NCI-H524 (cell line): ENCODE measurements at regions not wholly inside any gene's neighbourhood (a gene's known extent, or its start where the extent isn't known, plus 50 kb on each side); places are given as distances from the start of the nearest gene placed in this dataset.

Experiments
- DNase-seq, 2 experiments: peaks; one replicate each; lab custom pipeline; 2025; lab: John Stamatoyannopoulos, UW

- DNase-seq, result no peak
Measured at GRCh38 chr15:87805117-87805820, 451.3 kb downstream of the NTRK3 start.

DNA sequence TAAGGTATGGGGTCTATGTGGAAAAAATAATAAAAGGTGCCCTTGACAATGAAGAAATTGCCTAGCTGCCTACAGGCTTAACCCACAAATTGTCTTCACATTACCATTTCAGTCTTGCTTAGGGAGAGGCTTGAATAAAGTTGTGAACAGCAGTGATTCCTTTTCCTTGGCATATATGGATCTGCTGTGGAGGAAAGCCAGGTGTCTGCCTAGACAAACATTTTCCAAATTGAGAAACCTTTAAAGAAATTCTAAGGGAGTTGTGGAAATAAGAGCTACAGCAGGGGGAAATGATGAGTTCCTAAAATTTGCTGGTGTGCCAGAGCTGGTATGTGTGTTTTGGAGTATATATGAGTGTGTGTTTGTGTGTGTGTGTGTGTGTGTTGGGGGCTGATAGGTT, 452.1 kb downstream of the NTRK3 start:
- DNase-seq, result no peak

GRCh38 chr15:87799838-87800237, 456.7 kb downstream of the NTRK3 start:
- DNase-seq, result no peak

GRCh38 chr15:87799428-87799827, 457.1 kb downstream of the NTRK3 start:
- no peak for DNase-seq

GRCh38 chr15:87793725-87794124, 462.8 kb downstream of the NTRK3 start:
- no peak for DNase-seq

DNA sequence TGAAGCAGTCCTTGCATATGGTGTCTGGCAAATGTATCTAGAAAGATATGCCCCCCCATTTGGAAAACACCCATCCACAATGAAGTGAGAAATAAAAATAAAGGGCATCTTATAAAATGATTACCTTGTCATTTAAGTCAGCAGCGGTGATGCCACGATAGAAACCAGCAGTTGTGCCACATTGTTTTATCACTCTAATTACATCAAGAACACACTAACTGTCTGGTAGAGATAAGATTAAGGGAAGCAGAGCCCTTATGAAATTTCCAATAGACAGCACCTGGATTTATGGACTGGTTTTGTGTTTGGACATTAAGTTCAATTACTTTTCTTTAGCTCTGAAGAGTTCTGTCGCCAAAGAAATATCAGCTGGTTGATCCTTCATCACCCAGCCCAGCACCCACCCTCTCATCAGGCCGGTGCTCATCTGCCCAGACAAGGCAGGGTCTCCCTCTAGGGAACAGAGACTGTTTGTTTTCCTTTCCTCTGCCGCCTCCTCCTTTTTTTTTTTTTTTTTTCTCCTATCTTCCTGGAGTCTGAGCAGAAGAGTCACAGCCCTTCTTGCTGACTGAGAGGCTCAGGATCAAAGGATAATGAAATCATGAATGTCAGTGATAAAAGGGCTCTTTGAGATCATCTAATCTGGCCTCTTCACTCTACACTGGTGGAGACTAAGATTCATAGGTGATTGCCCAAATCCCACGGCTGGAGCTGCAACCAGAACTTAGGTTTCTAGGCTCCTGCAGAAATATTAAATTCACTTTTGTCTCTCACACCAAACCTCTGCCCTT, 464.1 kb downstream of the NTRK3 start:
- DNase-seq, result no peak

DNA sequence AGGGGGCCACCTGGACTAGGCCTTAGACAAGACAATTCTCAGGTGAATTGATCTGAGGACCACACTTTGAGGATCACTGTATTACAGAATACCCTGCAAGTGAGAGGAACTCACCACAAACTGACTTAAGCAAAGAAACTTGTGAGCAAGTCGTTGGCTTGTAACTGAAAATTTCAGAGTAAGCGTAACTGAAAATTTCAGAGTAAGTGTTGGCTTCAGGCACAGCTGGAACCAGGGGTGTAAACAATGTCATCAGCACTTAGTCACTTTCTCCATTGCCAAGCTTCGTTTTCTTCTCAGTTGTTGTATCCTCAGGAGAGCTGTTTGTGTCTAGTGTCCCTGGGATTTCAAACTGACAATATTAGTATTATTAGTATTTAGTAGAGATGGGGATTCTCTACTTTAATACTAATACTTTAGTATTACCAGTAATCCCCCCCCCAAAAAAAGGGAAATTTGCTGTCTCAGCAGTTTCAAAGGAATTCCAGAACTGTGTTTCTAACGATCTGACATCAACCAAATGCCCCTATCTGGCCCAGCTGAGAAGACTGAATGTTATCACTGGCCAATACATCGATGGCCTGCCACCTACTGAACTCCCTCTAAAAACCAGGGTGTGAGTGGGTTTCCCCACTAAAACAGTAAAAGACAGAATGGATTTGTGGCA, 474.4 kb downstream of the NTRK3 start:
- DNase-seq, result no peak

- DNase-seq, result no peak
Measured at GRCh38 chr15:87779746-87780145, 476.8 kb downstream of the NTRK3 start.

DNA sequence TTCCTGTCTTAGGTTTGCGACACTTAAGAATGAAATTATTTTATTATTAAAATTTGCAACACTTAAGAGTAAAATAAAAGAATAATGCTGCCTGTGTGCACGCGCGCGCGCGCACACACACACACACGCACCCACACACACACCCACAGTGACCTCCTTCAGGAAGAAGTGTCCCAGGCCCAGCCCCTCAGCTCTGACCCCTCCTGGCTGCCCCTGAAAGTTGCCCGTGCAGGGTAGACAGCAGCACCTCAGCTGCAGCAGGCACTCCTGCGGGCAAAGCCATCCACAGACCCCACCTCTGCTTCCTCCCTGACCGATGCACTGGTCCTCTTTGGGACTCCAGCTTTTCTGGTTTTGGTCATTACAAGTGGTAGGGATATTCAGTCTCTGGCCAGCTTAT, 478.2 kb downstream of the NTRK3 start:
- DNase-seq, result no peak

- DNase-seq, result no peak
Measured at GRCh38 chr15:87777054-87777561, 479.4 kb downstream of the NTRK3 start.

DNA sequence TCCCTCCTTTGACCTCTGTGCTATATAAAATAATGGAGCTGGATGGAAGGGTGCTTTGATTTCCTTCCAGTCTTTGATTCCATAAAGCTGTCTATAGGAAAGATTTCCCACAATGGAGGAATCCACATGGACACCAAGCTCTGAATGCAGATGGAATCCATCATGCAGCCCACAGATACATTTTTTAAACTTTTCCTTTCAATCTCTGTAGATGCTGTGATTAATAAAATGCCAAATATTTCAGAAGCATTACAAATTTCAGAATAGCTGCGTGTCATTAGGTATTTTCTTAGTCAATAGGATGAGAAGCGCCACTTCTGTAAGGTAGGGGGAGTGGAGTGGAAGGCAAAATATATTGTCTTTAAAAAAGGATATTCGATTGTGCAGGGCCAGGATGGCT, 489.0 kb downstream of the NTRK3 start:
- DNase-seq, result no peak

DNA sequence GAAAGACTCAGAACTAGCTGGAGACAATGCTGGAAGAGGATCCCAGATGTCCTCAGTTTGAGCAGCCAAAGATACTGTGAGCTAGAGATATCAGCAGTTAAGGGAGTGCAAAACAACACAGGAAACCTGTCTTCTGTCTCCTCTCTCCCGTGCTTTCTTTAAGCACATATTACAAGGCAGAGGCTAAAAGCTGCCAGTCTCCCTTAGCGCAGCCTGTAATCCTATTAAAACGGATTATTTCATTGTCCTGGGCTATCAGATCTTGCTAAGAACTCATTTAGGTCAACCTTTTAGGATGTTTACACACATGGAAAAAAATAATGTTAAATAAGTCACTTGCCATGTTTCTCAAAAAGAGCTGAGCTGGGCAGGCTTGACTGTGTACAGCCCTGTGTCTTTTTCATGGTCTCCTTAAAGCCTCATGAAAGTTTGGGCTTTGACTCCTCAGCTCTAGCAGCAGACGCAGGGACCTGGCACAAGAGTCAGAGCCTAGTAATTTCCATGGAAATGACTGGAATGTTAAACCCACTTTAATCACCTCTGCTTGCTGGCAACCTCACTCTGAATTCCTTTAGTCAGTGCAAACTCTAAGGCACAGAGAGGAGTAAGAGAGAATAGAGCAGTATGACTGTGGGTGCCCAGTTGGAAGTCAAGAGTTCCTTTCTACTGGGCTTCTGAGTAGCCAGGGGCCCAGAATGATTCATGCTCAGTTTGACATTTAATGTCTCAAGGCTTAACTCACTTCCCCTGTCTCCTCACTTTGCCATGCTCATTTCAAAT, 491.9 kb downstream of the NTRK3 start:
- peak; percentile 60 to 86 for DNase-seq

DNA sequence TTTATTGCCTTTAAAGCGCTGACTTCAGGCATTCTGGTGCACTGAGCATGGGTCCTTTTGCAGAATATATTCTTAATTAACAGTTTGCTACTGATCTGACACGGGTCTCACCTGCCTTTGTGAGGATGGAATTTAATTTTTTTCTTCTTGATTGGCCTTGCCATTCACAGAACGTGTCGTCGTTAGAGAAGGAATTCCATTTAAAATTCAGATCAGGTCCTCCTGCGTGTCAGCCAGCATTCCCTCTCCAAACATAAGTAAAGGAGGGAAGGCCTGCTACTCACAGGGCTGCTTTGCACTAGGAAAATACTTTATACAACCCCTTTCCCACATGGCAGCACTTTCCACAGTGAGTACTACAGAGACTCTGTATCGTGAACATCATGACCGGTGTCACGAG, 492.7 kb downstream of the NTRK3 start:
- DNase-seq, result no peak

DNA sequence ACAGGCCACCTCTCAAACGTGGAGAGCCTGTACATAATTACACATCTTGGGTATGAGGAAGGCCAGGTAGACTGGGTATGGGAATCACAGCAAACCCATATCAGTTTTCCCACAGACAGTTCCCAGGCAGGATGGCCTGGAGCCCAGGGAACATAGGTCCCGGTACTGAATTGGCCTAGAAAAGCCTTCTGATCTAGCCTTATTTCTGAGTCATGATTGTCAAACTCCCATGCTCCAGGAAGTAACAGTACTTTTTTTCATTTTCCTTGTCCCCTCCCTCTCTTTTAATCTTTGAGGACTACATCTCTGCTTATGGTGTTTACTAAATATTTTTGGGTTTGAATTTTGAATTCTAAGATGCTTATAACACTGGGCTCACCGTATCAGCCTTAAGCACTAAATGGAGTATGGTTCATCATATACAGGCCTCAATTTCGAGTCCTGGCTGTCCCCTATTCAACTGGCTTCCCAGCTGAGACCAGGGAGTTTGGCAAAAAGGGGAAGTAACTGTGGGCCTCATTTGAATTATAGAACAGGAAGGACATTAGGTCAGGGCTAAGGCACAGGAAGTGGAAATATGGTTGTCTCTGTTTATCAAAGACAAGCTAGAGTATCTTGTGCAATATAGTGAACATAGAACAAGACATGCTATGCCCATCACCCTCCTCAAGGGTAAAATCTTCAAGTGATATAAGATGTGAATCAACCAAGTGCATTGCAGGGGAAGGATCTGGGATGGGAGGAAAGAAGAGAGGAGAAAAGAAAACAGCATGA, 494.6 kb downstream of the NTRK3 start:
- no peak for DNase-seq

- no peak for DNase-seq
Measured at GRCh38 chr15:87760547-87761314, 495.8 kb downstream of the NTRK3 start.

GRCh38 chr15:87758794-87759418, 497.6 kb downstream of the NTRK3 start:
- DNase-seq, result no peak

- DNase-seq, result no peak
Measured at GRCh38 chr15:87757084-87757483, 499.5 kb downstream of the NTRK3 start.

DNA sequence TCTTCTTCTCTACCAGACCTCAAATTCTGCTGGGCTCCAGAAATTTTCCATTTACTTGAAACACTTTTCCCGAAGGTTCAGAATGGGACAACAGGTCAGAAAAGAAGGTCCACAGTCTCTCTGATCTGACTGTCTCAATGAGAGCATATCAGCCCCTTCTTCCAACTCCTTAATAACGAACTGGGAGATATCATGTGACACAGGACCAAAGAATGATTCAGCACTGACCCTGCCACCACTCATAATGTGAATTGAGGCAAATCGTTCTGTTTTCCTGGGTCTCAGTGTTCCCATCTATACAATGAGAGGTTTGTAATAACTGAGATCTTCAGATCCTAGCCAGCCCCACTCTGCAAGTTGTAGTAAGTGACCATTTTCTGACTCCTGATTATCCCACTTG, 500.5 kb downstream of the NTRK3 start:
- DNase-seq, result no peak

DNA sequence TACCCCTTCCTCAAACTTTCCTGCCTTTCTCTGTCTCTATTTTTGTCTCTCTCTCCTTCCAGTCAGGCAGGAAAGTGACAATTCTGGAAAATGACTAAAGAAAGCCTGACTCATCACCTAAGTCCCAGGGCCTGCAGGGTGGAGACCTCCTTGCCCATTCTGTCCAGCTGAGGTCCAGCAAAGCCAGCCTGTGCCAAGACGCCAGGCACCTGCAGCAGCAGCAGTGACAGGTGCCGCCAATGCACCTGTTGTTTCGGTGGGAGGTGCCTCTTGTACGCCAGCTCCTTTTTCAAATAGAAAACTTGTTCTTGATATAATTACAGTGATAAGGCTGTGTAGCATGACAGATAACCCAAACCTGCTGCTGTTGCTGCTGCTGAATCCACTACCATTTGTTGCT, 501.3 kb downstream of the NTRK3 start:
- DNase-seq, result no peak

DNA sequence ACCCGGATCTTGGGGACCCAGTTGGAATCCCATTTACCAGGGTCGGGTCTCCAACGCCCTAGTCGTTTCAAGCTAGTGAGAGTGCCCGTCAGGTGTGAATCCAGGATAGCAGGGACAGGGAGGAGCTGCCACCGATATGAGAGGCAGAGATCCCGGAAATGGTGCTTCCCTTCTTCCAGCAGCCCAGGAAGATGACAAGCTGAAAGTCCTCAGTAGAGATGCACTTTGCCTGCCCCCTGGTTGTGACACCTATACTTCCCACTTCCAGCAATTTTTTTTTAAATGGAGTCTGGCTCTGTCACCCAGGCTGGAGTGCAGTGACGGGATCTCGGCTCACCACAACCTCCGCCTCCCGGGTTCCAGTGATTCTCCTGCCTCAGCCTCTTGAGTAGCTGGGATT, 503.0 kb downstream of the NTRK3 start:
- no peak for DNase-seq
